ENCODE measurements at regions not wholly inside any gene's neighbourhood (a gene's known extent, or its start where the extent isn't known, plus 50 kb on each side); places are given as distances from the start of the nearest gene placed in this dataset.

DNA sequence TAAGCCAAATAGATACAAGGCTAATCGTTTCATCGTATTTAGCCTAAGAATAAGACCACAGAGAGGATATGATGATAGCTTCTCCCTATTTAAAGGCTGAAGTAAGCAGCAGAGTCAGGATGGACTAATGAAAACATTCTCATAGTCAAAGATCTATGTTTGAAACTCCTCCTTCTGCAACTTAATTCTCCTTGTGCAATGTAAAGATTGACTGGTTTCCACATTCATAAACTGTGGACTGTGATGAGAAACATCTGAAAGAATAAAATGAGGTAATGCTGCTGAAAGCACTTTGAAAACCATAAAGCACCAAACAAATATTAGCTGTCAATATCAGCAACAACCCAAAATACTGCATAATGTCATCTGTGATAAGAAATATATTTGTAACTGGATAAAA, 361.9 kb downstream of the CSNK1G3 start:
- TF ChIP-seq POLR2A (IDR thresholded peaks at IDR 0.05) = no peak
- TF ChIP-seq, protein P1, sequence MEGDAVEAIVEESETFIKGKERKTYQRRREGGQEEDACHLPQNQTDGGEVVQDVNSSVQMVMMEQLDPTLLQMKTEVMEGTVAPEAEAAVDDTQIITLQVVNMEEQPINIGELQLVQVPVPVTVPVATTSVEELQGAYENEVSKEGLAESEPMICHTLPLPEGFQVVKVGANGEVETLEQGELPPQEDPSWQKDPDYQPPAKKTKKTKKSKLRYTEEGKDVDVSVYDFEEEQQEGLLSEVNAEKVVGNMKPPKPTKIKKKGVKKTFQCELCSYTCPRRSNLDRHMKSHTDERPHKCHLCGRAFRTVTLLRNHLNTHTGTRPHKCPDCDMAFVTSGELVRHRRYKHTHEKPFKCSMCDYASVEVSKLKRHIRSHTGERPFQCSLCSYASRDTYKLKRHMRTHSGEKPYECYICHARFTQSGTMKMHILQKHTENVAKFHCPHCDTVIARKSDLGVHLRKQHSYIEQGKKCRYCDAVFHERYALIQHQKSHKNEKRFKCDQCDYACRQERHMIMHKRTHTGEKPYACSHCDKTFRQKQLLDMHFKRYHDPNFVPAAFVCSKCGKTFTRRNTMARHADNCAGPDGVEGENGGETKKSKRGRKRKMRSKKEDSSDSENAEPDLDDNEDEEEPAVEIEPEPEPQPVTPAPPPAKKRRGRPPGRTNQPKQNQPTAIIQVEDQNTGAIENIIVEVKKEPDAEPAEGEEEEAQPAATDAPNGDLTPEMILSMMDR (IDR thresholded peaks at IDR 0.05) = no peak

Measured in thyroid gland (tissue), 4 donors.